ENCODE measurements at regions not wholly inside any gene's neighbourhood (a gene's known extent, or its start where the extent isn't known, plus 50 kb on each side); places are given as distances from the start of the nearest gene placed in this dataset.

GRCh38 chrX:733961-734360 is 103.4 kb downstream of the SHOX start:
- no peak for TF ChIP-seq CTCF (conservative IDR thresholded peaks at IDR 0.05 in 1 of 2, IDR thresholded peaks at IDR 0.05 in 1 of 2; ENCODE audit: extremely low read depth in 1 of 2, insufficient read depth in 1 of 2, low read depth in 1 of 2, low read length in 2 of 2)
- TF ChIP-seq EZH2 (IDR thresholded peaks at IDR 0.05; ENCODE audit: borderline replicate concordance, low read length) = no peak

All from mammary epithelial cell (primary cell).